A549 (cell line): ENCODE measurements at regions not wholly inside any gene's neighbourhood (a gene's known extent, or its start where the extent isn't known, plus 50 kb on each side); places are given as distances from the start of the nearest gene placed in this dataset.

ENCODE experiments used
- RAD21 ChIP-seq, 2 experiments: fragments of >200 bp in 1 of 2; sonication (Bioruptor Twin) in 1 of 2; formaldehyde crosslinking in 1 of 2; IDR thresholded peaks in 1 of 2; conservative IDR thresholded peaks in 1 of 2; 2 replicates in 1 of 2; 3 replicates in 1 of 2; pipeline ENCODE4 v1.6.1; 2012 to 2018; ENCODE audit warnings: inconsistent platforms in 1 of 2
- RCOR1 ChIP-seq: fragments of 150-350 bp; IDR thresholded peaks from 2 replicates; pipeline ENCODE4 v1.6.1; 2014; ENCODE audit warnings: antibody characterized with exemption, low read length, low read depth
- ZSCAN20 ChIP-seq: fragments of 250-450 bp; sonication (Bioruptor Pico); IDR thresholded peaks from 2 replicates; pipeline ENCODE4 v1.8.0; 2022; ENCODE audit warnings: mild to moderate bottlenecking, moderate library complexity
- TF ChIP-seq, protein P1 (sequence below): fragments of >200 bp; sonication (Bioruptor Twin); formaldehyde crosslinking; IDR thresholded peaks from 3 replicates; pipeline ENCODE4 v1.5.1; 2016

- TF ChIP-seq, protein P1, sequence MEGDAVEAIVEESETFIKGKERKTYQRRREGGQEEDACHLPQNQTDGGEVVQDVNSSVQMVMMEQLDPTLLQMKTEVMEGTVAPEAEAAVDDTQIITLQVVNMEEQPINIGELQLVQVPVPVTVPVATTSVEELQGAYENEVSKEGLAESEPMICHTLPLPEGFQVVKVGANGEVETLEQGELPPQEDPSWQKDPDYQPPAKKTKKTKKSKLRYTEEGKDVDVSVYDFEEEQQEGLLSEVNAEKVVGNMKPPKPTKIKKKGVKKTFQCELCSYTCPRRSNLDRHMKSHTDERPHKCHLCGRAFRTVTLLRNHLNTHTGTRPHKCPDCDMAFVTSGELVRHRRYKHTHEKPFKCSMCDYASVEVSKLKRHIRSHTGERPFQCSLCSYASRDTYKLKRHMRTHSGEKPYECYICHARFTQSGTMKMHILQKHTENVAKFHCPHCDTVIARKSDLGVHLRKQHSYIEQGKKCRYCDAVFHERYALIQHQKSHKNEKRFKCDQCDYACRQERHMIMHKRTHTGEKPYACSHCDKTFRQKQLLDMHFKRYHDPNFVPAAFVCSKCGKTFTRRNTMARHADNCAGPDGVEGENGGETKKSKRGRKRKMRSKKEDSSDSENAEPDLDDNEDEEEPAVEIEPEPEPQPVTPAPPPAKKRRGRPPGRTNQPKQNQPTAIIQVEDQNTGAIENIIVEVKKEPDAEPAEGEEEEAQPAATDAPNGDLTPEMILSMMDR = no peak
- TF ChIP-seq RCOR1 (no peak), ZSCAN20 (no peak), RAD21 (conservative IDR thresholded peaks at IDR 0.05 in 1 of 2, IDR thresholded peaks at IDR 0.05 in 1 of 2) (no peak)
Observed at GRCh38 chr2:65545837-65546805, 113.7 kb upstream of the SPRED2 start.
